ENCODE measurements at regions not wholly inside any gene's neighbourhood (a gene's known extent, or its start where the extent isn't known, plus 50 kb on each side); places are given as distances from the start of the nearest gene placed in this dataset.

- H3K4me3 ChIP-seq = no peak overlapping the region
- no peaks in the 10 kb centered on the region for H3K36me3 ChIP-seq
- TF ChIP-seq POLR2AphosphoS5 (IDR thresholded peaks at IDR 0.05) (no peak), POLR2A (IDR thresholded peaks at IDR 0.05) (no peak), EP300 (IDR thresholded peaks at IDR 0.05) (no peak)
- TF ChIP-seq, protein P1, sequence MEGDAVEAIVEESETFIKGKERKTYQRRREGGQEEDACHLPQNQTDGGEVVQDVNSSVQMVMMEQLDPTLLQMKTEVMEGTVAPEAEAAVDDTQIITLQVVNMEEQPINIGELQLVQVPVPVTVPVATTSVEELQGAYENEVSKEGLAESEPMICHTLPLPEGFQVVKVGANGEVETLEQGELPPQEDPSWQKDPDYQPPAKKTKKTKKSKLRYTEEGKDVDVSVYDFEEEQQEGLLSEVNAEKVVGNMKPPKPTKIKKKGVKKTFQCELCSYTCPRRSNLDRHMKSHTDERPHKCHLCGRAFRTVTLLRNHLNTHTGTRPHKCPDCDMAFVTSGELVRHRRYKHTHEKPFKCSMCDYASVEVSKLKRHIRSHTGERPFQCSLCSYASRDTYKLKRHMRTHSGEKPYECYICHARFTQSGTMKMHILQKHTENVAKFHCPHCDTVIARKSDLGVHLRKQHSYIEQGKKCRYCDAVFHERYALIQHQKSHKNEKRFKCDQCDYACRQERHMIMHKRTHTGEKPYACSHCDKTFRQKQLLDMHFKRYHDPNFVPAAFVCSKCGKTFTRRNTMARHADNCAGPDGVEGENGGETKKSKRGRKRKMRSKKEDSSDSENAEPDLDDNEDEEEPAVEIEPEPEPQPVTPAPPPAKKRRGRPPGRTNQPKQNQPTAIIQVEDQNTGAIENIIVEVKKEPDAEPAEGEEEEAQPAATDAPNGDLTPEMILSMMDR (IDR thresholded peaks at IDR 0.05) = no peak
- no peaks in the 10 kb centered on the region for H3K27me3 ChIP-seq
- no peaks in the 10 kb centered on the region for H3K4me1 ChIP-seq
- H3K27ac ChIP-seq = no peak overlapping the region
- 43 to 60% (median 48%) methylated on average over 2 of the region's 2 CpGs for WGBS, 5 donors
- DNase-seq = no peak
- intact Hi-C loops (cut with DNase I; ENCODE audit: low total_unique reads) = no loop called here
- no peaks in the 10 kb centered on the region for H3K9me3 ChIP-seq
Observed at GRCh38 chr2:193566276-193566675, 1371.5 kb upstream of the TMEFF2 start.

DNA sequence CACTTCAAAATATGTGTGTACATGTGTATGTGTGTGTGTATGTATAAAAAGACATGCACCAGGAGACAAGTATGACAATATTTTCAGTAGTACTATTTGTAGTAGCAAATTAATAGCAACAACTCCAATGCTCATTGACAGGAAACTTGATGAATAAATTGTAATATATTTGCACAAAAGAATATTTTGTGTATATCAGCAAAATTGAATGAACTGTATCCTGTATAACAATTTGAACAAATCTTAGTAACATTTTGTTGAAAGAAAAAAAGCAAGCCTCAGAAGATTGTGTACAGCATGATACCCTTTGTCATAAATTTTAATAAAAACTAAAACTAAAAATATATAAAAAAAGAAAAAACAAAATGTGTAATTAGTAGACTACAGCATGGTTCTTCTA lies 1367.3 kb upstream of the TMEFF2 start:
- no peak overlapping the region for H3K27ac ChIP-seq
- intact Hi-C loops (cut with DNase I; ENCODE audit: low total_unique reads) = no loop called here
- H3K9me3 ChIP-seq = no peaks in the 10 kb centered on the region
- no peak for DNase-seq
- TF ChIP-seq, protein P1 (IDR thresholded peaks at IDR 0.05) = no peak
- TF ChIP-seq POLR2A (IDR thresholded peaks at IDR 0.05) (no peak), EP300 (IDR thresholded peaks at IDR 0.05) (no peak), POLR2AphosphoS5 (IDR thresholded peaks at IDR 0.05) (no peak)
- no peaks in the 10 kb centered on the region for H3K4me1 ChIP-seq
- H3K27me3 ChIP-seq = no peaks in the 10 kb centered on the region
- no peak overlapping the region for H3K4me3 ChIP-seq
- H3K36me3 ChIP-seq = no peaks in the 10 kb centered on the region

DNA sequence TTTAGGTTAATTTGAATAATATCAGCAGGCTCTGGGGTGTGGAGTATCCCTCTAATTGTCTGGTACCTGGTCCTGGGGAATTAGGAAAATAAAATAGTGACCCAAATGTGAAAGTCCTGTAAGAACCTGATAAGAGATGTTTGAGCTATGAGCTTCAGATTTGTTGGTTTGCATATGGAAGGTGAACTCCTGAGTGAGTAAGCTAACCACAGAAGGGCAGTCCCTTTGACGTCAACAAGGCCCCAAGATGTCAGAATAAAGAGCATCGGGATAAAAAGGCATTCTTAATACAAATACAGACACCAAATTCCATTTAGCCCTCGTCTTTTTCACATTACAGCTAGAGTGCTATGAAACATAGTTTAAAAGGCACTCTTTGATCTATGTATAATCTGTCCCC lies 1366.3 kb upstream of the TMEFF2 start:
- WGBS, 5 donors = 29 to 56% (median 45%) methylated on average over 3 of the region's 3 CpGs

DNA sequence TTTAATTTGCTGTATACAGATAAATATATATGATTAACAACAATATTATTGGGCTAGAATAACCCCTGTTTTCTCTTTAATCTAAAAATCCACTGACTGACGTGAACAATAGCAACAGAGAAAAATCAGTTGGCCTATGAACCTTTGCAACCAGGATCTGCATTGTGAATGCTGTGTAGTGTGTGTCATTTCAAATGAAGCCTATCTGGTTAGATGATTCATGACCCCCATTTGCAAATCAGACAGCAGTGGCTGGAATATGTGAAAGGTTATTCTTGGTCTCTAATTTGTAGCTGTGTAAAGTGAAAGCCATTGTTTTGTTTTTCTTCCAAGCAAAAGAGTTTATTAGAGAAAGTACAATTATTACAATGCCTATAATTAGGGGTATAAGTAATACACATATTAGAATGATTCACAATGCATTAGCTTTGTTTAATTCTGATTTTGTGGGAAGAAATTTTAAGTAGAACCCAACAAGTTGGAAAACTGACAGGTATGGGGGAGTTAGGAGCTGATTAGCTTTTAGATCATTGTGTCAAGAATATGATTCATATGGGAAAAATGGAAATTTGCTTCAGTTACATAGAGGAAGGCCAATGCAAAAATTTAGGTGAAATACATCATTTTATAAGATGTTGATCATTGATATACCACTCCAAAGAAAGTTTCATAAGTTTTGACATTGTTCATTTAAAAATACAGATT lies 1362.2 kb upstream of the TMEFF2 start:
- WGBS, 5 donors = 37 to 60% (median 57%) methylated on average over 1 of the region's 1 CpG
- Histone ChIP-seq H3K4me1 (no peaks in the 10 kb centered on the region), H3K27me3 (no peaks in the 10 kb centered on the region), H3K36me3 (no peaks in the 10 kb centered on the region), H3K4me3 (no peak overlapping the region), H3K27ac (no peak overlapping the region), H3K9me3 (peaks cover 0 to 4% (median 0%) of the 10 kb centered on the region in 4 donors)
- intact Hi-C loops (cut with DNase I; ENCODE audit: low total_unique reads) = no loop called here
- no peak for DNase-seq
- TF ChIP-seq POLR2AphosphoS5 (IDR thresholded peaks at IDR 0.05) (no peak), POLR2A (IDR thresholded peaks at IDR 0.05) (no peak), EP300 (IDR thresholded peaks at IDR 0.05) (no peak)
- TF ChIP-seq, protein P1 (IDR thresholded peaks at IDR 0.05) = no peak

More for the DNA sequence above, 1366.3 kb upstream of the TMEFF2 start:
- DNase-seq = peak in 1 of 2 donors; percentile 1
- intact Hi-C loops (cut with DNase I; ENCODE audit: low total_unique reads) = no loop called here
- no peak overlapping the region for H3K27ac ChIP-seq
- TF ChIP-seq EP300 (IDR thresholded peaks at IDR 0.05) = no peak
- no peaks in the 10 kb centered on the region for H3K4me1 ChIP-seq
- H3K36me3 ChIP-seq = no peaks in the 10 kb centered on the region
- no peaks in the 10 kb centered on the region for H3K27me3 ChIP-seq
- no peak overlapping the region for H3K4me3 ChIP-seq
- no peaks in the 10 kb centered on the region for H3K9me3 ChIP-seq

GRCh38 chr2:193549661-193550060 lies 1354.9 kb upstream of the TMEFF2 start:
- peaks cover 0 to 16% (median 7%) of the 10 kb centered on the region in 4 donors for H3K9me3 ChIP-seq
- TF ChIP-seq, protein P1 (IDR thresholded peaks at IDR 0.05) = no peak
- no peak for TF ChIP-seq POLR2A (IDR thresholded peaks at IDR 0.05)
- no peak for TF ChIP-seq EP300 (IDR thresholded peaks at IDR 0.05)
- TF ChIP-seq POLR2AphosphoS5 (IDR thresholded peaks at IDR 0.05) = no peak
- no peaks in the 10 kb centered on the region for H3K36me3 ChIP-seq
- intact Hi-C loops (cut with DNase I; ENCODE audit: low total_unique reads) = no loop called here
- no peaks in the 10 kb centered on the region for H3K27me3 ChIP-seq
- H3K4me1 ChIP-seq = no peaks in the 10 kb centered on the region
- no peak overlapping the region for H3K4me3 ChIP-seq
- H3K27ac ChIP-seq = no peak overlapping the region
- no peak for DNase-seq

All from stomach (tissue), 8 donors.